ENCODE measurements at regions not wholly inside any gene's neighbourhood (a gene's known extent, or its start where the extent isn't known, plus 50 kb on each side); places are given as distances from the start of the nearest gene placed in this dataset.
A peak's percentile ranks its signal among the peaks of the same experiment; 100 is the strongest.

DNA sequence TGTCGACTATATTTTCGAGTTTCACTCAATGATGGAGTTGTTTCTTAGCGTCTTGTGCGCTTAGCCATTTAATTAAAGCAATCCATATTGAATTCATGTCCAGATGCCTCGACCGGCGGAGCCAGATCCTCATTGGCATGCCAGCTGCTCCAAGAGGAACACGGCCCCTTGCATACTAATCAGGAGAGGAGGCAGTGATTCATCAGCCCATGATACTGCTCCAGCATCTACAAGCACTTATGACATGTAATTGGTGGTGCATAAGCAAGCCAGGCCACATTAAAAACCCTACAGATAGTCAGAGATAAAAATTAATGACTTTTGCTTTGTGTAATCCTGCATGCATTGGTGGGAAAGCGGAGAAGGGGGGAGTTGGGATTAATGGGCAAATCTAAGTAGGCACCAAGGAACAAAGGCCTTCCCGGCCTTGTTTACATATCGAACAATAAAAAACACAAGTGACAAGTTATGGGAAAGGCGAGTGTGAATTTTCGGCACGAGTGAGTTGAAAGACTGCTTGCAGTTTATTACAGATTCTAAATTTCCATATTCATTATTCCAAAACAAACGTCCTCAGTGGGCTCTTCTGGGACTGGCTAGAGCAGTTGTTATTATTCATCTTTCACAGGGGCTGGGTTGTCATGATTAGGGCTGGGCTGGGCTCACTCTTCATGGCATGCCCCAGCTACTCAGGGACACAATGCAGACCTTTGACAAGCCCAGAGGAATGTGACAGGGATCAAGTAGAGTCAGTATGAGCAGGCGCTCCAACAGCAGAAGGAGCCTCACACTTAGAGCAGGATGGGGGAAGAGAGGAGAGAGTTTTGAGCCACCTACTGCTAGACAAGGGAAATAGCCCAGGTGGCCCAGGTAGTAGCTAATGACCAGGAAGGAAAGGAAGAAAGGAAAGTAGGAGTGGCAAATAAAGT lies 281.7 kb upstream of the ZFHX3 start:
- DNase-seq = peak; percentile 62

DNA sequence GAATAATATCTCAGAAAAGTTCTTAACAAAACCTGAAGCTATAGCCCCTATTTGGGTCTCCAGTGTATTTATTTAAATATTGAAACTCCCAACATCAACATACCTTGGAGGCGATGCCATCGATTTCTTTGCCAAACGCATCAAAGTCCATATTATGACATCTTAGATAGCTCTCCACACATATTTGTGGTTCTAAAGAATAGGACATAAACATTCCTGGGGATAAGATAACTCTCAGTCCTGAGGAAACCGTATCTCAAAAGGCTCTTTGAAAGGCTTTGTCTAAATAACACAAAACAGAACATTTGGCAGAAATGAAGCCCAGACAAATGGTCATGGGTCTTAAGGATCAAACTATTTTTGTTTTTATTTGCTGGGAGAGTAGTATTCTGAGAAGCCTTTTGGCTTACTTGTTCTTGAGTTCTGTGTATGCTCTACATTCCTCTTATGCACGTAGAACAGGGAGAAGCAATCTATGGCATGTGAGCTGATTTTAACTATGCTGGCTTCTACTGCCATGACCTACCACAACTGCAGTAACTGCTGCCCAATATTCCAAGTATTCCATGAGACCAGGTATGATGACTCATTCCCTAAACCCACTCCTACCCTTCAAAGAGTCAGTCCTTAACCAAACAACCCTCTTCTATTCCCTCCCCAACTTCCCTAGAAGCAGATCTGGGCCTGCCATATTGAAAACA lies 279.0 kb upstream of the ZFHX3 start:
- DNase-seq = no peak

DNA sequence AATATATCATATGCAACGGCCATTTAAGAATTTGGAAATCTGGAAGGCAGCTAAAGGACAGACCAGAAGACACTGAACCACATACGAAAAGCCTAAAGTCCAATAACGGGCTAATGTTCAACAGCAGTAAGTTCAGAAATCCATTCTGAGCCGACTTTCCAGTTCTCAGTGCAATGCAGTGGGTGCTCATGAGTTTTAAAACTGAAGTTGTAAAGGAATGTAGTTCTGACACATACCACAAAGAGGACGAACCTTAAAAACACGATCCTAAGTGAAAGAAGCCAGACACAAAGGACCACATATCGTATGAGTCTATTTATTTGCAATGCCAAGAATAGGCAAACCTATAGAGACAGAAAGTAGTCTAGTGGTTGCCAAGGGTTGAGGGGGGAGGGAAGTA lies 278.3 kb upstream of the ZFHX3 start:
- no peak for DNase-seq

DNA sequence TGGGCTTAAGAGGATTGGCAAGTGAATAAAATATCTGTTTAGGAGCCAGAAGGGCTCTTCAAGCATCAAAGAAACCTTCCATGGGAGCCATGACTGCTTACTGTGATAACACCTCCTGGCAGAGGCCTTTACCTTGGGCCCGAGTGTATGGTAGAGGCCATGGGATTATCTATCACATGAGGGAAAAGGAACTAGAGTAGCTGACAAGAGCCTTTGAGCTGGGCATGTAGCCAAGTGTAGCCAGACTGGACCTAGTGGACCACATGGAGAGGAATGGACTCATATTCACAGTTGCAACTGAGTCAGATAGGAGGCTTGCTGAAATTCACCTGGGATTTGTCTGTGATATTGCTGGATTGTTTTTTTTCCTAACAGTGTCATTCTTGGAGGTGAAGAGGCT lies 276.0 kb upstream of the ZFHX3 start:
- peak; percentile 17 for DNase-seq

DNA sequence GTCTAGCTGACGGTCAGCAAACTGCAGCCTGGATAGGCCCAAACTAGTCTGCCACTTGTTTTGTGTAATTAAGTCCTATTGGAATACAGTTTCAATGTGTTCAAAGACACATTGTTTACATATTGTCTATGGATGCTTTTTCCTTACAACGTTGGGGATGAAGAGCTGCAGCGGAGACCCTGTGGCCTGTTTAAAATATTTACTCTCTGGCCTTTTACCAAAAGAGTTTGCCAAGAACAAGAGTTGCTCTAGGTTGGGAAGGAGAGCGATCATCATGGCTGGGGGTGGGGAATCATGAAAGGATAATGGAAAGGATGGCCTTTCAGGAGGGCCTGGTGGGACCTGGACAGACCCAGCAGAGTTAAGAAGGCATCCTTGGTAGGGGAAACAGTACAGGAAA lies 274.9 kb upstream of the ZFHX3 start:
- no peak for DNase-seq

DNA sequence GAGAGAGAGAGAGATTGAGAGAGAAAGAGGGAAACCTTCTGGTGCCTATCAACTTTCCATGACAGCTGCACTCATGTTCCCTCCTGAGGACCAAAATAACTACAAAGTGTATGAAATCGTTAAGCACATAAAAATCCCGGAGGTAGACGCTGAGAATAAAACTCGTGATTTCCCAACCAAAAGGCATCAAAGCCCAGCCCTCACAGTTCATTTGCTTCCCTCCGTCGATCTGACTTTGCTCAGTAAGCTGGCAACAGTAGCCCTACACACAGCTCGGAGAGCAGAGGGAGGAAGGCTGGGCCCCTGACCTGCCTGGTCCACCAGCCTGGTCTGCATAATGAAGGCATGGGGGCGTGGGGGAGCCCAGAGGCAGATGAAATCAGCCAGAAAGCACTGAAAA lies 273.9 kb upstream of the ZFHX3 start:
- DNase-seq = no peak

DNA sequence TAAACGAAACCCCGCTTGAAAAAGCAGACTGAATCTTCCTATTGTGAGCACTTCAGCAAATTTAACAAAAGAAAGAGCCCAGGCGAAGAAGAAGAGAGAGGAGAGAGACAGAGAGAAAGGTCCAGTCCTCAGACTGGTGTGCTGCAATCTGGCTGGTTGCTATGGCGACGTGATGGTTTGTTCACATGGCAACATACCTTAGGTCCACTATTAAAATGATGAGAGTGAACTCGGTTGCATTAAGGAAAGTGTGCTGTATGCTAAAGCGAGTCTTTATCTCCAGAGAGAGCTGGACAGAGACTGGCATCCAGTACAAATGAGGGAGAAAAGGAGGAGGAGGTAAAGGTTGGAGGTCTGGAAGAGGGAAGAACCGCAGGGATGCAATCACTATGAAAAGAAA lies 271.8 kb upstream of the ZFHX3 start:
- DNase-seq = no peak

DNA sequence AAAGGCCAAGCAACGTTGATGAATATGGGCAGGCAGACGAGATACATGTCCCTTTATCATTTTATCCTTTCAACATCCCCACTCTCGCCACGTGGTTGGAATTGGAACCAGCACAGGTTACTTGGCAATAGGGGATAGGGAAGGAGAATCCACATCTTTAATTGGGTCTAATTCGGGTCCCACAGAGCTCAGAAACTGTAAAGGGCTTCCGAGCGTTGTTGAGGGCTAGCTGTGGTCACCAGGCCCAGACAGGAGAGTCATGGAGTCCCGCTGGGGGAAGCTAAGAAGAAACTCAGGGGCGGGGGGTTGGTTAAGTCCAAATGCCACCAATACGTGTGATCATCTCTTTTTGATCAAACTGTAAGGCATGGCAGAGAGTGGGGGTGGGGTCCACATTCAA lies 271.3 kb upstream of the ZFHX3 start:
- DNase-seq = no peak

DNA sequence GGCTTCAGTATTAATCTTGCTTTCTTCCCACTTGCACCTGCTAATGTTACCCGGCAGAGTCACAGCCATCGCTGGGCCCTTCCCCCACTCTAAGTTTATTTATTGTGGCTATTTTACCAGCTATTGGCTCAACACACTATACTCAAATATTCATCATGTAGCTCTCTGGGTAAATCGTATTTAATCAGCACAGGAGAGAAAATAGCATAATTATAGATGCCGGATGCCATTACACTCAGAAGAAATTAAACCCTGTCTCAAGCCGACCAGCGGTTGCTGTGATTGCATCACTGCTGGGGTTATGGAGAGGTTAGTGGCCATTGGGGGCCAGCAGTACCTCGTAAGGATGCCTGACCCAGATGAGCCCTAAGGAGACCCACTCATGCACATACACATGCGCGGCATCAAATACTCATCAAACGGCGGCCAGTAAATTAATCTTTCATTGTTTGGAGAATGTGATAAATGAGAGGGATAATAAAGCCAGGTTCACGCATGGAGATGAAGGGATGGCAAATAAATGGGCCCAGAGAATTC lies 269.5 kb upstream of the ZFHX3 start:
- DNase-seq = no peak

DNA sequence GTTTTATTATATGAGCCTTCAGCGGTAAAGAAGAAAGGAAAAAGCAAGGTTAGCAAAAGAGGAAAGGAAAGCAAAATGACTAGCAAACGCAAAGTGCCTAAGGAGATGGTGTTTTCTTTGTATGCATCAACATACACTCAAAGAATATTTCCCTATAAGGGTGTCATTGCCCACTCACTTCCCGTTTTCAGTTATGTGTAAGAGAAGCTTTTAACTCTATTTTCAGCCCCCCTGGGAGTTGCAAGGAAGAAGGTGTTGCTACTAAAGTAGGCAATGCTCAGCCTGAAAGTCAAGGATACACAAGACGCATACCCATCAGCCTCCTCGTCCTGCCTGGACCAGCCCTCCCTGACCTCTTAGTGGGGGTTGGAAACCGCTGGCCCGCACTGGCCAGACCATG lies 267.7 kb upstream of the ZFHX3 start:
- DNase-seq = no peak

DNA sequence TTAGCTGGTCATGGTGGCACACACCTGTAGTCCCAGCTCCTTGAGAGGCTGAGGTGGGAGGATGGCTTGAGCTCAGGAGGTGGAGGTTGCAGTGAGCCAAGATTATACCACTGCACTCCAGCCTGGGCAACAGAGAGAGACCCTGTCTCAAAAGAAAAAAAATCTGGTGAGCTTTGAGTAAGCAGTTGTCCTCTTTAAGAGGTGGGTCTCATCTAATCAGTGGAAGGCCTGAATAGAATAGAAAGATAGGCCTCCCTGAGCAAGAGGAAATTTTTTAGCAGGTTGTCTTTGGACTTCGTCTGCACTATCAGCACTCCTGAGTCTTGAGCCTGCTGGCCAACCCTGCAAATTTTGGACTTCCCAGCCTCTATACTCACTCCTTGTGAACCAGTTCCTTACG lies 266.0 kb upstream of the ZFHX3 start:
- no peak for DNase-seq

DNA sequence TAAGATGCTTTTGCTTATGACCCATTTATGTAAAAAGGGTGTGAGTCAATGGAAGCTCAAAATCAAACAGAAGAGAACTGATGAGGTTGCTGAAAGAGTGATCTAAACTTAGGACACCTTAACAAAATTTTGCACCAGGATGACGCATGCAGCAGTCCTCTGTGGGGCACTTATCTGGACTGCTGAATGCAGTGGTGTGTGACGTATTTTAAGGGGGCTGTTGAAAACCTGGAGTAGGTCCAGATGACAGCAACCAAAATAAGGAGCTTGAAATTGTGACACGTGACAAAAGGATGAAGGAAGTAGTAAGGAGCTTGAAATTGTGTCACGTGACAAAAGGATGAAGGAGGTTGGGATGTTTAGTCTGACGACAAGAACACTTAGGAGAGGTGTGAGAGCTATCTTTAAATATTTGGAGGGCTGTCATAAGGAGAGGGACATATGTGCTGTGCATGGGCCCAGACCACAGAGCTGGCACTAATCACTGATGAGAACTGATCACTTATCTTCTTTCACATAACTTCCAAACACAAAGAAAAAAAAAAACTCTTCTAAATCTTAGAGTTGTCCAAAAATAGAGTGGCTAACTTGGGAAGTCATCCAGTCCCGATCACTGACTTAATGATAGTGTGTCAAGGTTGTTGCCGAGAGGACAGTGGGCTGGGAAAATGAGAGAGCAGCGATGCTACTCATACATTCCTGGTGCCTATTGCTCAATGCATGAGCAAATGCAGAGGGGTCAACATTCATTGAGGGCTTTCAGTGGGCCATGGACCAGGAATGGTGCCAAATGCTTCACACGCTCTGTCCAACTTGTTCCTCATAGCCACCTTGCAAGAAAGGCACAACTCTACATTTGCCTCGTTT lies 264.2 kb upstream of the ZFHX3 start:
- no peak for DNase-seq

DNA sequence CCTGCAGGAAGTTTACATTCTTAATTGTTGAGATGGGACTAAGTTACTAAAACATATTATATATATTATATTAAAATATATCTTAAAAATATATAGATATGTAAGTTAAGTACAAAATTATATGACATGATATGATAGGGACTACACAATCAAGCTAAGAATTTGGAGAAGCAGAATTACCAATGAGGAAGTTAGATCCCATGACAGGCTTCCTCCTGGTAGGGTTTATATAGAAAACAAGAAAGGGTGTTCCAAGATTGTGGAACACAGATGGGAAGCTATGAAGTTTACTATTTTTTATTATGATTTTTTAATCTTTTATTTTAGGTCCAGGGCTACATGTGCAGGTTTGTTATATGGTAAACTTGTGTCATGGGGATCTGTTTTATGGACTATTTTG lies 260.8 kb upstream of the ZFHX3 start:
- DNase-seq = no peak

DNA sequence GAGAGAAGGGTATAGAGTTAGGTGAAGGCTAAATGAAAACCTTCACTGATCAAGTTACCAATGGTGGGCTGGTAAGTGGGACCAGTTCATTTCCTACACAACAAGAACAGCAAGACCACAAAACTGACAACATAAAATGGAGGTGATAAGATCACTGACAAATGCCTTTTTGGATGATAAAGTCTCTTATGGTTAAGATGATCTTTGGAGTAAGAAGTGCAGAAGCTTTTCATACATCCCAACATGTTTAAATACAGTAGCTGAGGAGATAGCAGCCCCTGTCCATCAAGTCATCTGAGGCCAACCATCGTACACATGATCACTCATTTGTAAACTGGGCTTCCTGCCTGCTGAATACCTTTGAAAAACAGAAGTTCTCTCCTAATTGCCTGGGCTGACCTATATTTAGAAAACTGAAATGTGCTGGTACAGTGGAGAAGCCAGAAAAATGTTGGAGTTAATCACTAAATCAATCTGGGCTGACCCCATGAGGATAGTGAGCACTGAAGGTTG lies 259.0 kb upstream of the ZFHX3 start:
- DNase-seq = no peak

DNA sequence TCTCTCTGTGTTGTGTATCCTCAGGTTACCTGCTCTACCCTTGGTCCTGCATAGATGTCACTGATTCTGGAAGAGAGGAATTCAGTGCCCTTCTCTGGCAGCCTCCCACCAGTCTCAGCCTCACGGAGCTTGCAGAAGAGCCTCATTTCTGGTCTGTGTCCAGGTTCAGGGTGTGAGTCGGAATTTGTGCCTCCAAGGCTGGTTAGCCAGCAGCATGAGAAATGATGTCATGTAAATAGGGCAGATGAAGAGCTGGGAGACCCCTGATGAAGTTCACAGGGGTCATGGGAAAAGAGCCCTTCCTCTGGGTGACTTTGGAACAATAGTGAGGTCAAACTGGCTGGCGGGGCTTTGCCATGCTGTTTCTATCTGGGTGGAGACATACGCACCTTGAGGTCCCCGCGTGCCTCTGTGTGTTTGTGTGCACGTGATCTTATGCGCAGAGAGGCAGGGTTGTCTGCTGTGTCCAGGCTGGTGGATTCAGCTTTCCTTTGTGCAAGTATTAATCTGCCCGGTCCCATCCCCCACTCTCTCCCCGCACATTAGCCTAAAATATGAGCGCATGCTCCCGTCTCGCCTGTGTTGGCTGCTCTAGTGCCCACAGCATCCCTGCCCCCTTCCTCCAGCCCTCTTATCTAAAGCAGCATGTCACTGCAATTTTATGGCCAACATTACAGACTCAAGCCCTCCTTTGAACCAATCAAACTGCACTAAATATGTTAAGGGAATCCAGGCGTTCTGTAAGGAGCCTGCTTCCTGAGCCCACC lies 256.3 kb upstream of the ZFHX3 start:
- no peak for DNase-seq

DNA sequence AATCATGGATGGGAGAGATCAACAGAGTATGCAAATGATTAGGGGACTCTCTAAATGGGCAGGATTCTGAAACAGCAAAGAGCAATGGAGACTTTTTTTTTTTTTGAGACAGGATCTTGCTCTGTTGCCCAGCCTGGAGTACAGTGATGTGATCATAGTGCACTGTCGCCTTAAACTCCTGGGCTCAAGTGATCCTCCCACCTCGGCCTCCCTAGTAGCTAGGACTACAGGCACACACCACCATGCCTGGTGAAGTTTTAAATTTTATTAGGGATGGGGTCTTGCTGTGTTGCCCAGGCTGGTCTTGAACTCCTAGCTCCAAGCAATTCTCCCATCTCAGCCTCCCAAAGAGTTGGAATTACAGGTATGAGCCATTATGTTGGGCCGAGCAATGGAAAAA lies 255.0 kb upstream of the ZFHX3 start:
- no peak for DNase-seq

DNA sequence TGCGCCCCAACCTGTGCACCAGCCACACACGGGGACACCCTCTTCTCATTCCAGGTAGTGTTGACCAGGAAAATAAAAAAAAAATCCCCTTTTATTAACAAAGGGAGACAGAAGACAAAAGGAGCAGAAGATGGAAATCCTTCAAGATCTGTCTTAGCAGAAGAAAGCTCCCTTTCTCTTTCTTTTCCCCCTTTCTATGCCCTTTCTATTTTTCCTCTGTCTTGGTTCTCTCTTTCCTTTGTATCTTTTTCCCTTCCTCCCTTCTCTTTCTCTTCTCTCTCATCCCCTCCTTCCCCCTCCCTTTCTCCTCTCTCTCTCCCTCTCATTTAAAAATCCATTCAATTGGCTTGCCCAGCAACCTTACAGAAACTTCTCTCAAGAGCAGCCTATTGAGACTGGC lies 254.1 kb upstream of the ZFHX3 start:
- no peak for DNase-seq

DNA sequence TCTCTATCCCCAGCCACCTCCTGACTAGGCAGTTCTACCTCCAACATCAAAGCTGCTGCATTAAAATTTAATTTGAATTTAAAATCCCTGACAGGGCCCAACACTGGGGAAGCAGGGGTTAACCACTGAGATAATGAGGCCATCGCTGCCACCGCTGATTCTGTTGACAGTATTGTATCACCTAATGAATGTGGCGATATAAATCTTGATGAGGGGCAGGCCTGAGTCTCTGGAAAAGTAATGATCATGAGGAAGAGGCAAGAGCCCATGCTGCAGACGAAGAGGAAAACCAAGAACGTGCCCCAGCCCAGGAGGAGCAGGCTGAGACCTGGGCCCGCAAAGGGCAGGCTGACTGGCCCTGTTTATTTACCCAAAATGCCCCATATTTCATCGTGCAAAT lies 251.4 kb upstream of the ZFHX3 start:
- no peak for DNase-seq

DNA sequence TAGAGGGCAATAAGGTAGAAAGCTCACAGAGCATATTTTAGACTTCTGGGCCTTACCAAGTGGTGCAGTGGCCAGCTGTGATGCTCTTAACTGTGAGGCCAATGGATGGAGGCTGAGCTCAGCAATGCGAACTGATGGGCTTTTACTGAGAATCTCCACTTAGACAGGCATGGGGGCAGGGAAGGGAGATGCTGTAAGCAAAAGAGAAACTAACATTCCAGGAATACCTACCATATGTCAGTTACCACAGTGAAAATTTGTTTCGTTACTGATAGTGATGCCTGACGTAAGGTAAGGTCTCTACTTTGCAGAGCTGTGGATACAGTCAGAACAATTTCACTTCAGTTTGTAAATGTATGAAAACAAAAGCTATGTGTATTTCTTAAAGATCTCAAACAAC lies 250.6 kb upstream of the ZFHX3 start:
- DNase-seq = no peak

DNA sequence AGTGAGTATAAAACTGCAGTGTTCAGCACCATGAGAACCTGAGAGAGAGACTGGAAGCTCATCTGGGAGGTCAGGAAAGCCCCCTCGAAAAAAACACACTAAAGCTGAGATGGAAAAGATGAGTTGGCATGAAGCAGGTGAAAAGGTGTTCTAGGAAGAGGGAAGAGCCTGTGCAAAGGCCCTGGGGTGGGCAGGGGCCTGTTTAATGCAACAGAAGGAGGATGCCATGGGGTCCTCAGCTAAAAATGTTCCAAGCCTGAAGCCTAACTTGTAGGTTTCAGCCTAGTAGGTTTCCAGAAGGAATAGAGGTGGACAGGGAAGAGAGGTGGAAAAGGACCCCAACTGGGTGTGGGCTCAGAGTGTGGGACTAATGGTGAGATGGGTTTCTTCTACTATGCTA lies 242.3 kb upstream of the ZFHX3 start:
- no peak for DNase-seq

DNA sequence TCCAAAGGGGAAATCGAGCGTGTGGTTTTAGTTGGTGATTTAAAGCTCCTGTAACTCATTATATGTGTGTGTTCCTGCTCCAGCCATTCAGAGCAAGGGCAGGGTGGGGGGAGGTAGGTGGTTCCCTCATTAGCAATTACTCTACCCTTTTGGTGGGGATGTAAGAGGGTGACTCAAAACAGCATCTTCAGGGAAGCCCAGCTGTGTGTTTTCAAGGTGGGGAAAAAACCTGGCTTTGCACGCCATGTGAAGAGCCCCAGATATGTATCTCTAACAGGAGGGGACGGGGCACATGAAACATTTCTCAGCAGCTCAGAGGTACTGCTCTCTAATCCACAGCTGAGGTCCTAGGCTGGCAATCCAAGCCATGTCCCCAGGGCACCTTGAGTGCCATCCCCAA lies 241.3 kb upstream of the ZFHX3 start:
- DNase-seq = no peak

DNA sequence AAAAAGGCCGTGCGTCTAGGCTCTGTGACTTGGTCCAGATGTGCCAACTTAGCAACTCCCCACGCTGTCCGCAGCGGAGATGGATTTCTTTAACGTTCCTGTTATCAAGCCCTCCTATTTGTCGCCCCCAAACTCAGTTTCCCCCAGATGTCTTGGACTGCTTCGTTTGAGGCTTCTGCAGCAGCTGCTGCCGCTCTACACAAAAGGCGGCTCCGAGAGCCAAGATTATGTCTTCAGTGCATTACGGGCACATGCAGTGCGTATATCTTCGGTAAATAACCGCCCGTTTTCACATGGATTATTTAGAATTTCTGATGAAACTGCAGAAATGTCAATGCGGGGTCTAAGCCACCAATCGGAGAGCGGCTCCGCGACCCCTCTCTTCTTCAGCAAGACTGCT lies 240.6 kb upstream of the ZFHX3 start:
- no peak for DNase-seq
